ENCODE measurements at regions not wholly inside any gene's neighbourhood (a gene's known extent, or its start where the extent isn't known, plus 50 kb on each side); places are given as distances from the start of the nearest gene placed in this dataset.
"Not testable (repeated sequence)": the region's sequence is repeated elsewhere in the genome, so short reads cannot be mapped to it uniquely, and the experiment has no call there.

DNA sequence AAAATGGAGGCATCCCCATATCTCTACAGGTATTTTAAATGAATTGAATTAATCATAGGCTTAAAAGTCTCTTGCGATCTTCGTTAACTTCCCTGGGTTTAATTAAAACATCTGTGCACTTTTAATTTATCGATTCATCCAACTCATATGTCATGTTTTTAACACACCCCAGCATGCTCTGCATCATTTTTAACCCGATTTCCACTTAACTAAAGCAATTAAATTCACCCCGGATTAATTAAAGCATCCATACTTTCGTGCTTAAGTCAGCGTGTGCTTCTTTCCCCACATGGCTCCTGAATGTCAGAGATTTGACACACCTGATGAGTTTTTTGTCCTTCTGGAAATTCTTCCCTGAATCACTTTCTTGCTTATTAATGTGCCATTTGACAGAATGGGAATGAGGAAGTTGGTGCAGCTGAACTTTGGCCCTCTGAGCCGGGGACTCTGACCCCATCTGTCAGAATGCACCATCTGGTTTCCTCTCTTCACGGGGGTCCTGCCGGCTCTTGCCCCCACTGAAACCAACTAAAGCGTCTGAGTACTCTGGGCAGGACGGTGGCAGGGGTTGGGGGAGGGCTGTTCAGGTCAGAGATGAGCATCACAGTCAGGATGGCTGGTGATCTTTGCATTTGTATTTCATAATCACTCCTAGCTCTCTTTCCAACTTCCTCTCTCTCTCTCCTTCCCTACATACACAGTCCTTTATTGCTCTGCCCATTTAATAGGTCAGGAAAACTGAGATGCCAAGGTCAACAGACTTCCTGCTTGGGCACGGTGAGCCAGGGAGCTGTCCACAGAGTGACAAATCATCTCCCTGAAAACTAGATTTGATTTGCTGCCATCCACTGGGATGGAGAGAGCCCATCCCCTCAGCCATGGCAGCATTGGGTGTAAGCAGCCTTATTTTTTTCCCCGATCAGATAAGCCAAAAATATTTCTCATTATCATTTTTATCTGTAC is 180.3 kb upstream of the WWC1 start:
- FAIRE-seq (no peak), DNase-seq (ENCODE audit: insufficient read length, low spot score) (no peak)

GRCh38 chr5:168114444-168115017 is 176.9 kb upstream of the WWC1 start:
- FAIRE-seq (peak; percentile 92), DNase-seq (ENCODE audit: insufficient read length, low spot score) (peak; percentile 30)

DNA sequence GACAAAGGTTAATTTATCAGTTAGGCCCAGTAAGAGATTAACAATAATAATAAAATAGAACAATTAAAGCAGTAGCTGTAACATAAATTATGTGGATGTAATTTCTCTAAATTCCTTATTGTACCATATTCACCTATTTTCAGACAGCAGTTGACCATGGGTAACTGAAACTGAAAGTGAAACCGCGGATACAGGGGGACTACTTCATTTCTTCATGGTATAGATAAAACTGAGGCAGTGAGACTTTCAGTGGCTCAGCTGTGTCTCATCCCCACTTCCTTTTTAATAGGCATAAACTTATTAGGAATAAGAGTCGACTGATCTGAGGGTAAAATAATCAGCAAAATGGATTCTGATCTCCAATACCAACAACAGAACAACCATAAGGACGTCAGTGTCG is 174.0 kb upstream of the WWC1 start:
- DNase-seq (ENCODE audit: insufficient read length, low spot score): no peak
- FAIRE-seq: no peak

DNA sequence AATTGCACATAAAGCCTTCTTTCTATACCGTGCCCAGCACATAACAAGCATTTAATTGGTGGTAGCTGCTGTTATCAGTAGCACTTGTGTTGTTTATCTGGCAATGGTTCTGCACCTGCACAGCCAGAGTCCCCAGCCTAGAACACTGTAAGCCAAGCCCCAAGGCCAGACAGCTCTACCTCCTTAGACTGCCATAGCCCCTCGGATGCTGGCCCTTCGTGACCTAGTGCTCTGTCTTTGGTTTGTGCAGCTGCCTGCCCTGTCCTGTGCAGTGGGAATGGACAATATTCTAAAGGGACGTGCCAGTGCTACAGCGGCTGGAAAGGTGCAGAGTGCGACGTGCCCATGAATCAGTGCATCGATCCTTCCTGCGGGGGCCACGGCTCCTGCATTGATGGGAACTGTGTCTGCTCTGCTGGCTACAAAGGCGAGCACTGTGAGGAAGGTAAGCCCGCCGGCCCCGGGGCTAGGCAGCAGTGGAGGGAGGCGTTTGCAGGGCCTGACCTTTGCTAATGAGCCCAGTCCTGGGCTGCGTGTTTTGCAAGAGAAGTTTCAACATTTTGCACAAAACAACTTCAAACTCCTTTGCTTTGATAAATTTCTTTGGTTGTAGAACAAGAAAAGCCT is 173.3 kb upstream of the WWC1 start:
- FAIRE-seq (no peak), DNase-seq (ENCODE audit: insufficient read length, low spot score) (no peak)

GRCh38 chr5:168120401-168121137 is 170.9 kb upstream of the WWC1 start:
- FAIRE-seq: no peak
- no peak for DNase-seq (ENCODE audit: insufficient read length, low spot score)

GRCh38 chr5:168121138-168121494 is 170.3 kb upstream of the WWC1 start:
- DNase-seq (ENCODE audit: insufficient read length, low spot score) (no peak), FAIRE-seq (no peak)

GRCh38 chr5:168123631-168124528 is 167.6 kb upstream of the WWC1 start:
- FAIRE-seq (peak; percentile 72), DNase-seq (ENCODE audit: insufficient read length, low spot score) (peak; percentile 19)

- FAIRE-seq (no peak), DNase-seq (ENCODE audit: insufficient read length, low spot score) (no peak)
Measured at GRCh38 chr5:168125445-168126199, 165.8 kb upstream of the WWC1 start.

GRCh38 chr5:168126606-168127005 is 164.8 kb upstream of the WWC1 start:
- FAIRE-seq (no peak), DNase-seq (ENCODE audit: insufficient read length, low spot score) (no peak)

DNA sequence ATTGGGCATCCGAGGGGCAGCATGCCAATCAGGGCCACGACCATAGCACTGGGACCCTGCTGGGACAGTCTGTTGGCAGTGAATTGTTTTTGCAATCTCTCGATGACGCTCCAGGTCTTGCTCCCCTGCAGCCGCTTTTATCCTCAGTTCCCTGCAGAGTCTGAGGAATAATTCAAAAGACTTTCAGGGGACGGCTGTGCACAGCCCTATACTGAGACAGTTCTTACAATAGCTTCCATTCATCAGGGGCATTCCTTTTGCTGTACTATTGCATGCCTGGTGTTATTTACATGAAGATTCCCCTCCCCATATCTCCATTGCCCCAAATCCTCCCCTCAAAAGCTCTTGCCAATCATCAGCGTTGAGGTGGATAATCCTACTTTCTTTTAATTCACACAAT is 163.3 kb upstream of the WWC1 start:
- no peak for DNase-seq (ENCODE audit: insufficient read length, low spot score)
- no peak for FAIRE-seq

- FAIRE-seq (no peak), DNase-seq (ENCODE audit: insufficient read length, low spot score) (no peak)
Measured at GRCh38 chr5:168128557-168128956, 162.9 kb upstream of the WWC1 start.

DNA sequence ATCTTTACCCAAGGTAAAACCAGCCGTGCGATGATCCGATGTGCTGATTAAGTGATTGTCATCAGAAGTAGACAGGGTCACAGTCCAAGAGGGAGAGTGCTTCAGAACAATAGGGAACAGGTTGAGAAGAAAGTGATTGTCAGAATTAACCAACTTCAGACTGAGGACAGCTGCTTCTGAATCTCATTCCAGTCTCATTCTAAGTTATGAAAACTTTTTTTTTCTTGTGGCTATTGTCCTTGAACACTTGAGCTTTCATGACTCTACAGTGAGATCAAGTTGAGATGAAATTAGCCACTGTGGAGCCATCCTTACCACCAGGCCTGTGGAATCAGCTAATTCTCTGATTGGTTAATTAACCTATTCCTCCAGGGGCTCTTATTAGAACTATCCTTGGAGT is 159.9 kb upstream of the WWC1 start:
- no peak for DNase-seq (ENCODE audit: insufficient read length, low spot score)
- no peak for FAIRE-seq

GRCh38 chr5:168132241-168132641 is 159.2 kb upstream of the WWC1 start:
- DNase-seq (ENCODE audit: insufficient read length, low spot score) (no peak), FAIRE-seq (no peak)

DNA sequence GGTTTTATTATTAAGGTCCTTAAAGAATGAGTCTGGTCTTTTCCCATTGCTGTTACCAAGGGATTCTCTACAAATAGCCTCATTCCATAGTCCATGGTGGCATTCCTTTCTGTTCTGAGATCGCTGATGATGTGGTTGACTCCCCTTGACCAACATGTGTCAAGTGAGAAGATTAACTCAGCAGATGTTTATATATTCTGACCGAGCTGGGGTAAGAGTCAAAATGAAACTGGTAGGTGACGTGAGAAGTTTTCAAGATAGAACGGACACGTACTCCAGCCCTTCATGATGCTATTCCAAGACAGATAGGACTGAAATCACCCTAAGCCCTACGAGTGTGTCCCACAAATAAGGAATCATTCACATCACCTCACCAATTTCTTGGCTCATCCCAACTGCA is 155.5 kb upstream of the WWC1 start:
- peak; percentile 43 for DNase-seq (ENCODE audit: insufficient read length, low spot score)

GRCh38 chr5:168136340-168136739 is 155.1 kb upstream of the WWC1 start:
- FAIRE-seq (peak; percentile 26), DNase-seq (ENCODE audit: insufficient read length, low spot score) (no peak)

More for the DNA sequence above, 155.5 kb upstream of the WWC1 start:
- FAIRE-seq: peak; percentile 94

DNA sequence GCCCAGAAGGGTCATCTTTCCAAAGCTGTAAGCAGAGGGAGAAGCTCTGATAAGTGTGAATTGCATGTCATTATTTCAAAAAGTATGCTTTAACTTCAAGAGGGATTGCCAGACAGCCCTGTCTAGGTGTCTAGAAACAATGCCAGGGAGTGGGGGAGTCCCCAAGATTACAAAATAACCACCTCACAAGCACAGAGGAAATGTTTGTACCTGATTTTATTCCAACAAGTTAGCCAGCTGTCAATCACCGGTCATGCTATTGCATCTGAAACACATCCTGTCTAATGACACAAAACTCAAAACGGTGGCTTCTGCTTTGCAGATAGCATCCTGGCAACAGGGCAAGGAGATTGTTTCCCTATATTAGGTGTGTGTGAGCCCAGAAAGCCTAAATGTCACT is 154.2 kb upstream of the WWC1 start:
- no peak for DNase-seq (ENCODE audit: insufficient read length, low spot score)
- FAIRE-seq: no peak

- no peak for DNase-seq (ENCODE audit: insufficient read length, low spot score)
- FAIRE-seq: no peak
Measured at GRCh38 chr5:168140241-168140640, 151.2 kb upstream of the WWC1 start.

GRCh38 chr5:168142402-168142801 is 149.0 kb upstream of the WWC1 start:
- FAIRE-seq (no peak), DNase-seq (ENCODE audit: insufficient read length, low spot score) (no peak)

GRCh38 chr5:168143521-168143920 is 147.9 kb upstream of the WWC1 start:
- not testable (repeated sequence) for DNase-seq (ENCODE audit: insufficient read length, low spot score)
- peak; percentile 97 for FAIRE-seq
